ENCODE measurements at regions not wholly inside any gene's neighbourhood (a gene's known extent, or its start where the extent isn't known, plus 50 kb on each side); places are given as distances from the start of the nearest gene placed in this dataset.
A peak's percentile ranks its signal among the peaks of the same experiment; 100 is the strongest.

DNA sequence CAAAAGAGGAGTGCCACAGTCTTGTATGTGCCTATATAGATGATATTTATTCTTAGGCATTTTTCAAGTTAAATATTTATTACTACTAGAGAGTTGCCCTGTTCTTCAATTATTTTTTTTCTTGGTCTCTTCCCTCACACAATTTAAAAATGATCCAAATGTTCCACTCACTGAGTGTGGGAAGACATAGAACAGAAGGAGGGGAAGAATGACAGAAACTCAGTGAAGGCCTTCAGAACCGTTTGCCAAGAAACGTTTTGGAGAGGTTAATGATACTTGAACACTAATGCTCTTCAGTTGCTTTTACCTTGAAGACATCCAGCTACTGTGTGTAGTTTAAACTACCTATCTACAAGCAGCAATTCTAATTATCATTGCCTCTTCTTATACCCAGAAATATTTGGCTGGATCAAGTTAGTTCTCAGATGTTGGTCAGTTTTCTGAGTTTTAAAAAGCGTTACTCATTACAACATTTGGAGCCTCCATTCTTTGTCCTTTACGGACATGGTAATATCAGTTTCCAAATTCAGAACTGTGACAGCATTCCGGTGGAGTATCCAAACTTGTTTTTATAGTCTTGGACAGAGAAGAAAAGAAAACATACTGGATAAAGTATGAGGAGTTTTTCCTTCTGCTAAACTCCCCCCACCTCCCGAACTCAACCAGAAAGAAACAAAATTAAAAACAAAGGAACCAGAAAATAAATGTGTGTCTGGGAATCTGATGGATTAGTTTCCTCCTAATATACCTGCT lies 389.7 kb downstream of the SPRY1 start:
- no peaks in the 10 kb centered on the region for H3K36me3 ChIP-seq (ENCODE audit: control insufficient read depth, insufficient read depth, low read length)
- DNase-seq, result peak; percentile 93
- peak overlapping the region; percentile 95 for H3K27ac ChIP-seq (ENCODE audit: low read length)
- H3K4me1 ChIP-seq (ENCODE audit: control insufficient read depth, insufficient read depth, low read length), result peaks cover 23% of the 10 kb centered on the region
- 60% methylated on average over 1 of the region's 6 CpGs for WGBS (ENCODE audit: insufficient coverage)
- no peaks in the 10 kb centered on the region for H3K9me3 ChIP-seq (replicated peaks; ENCODE audit: control insufficient read depth, low read depth, low read length)
- no peak overlapping the region for H3K4me3 ChIP-seq (ENCODE audit: low read length)
- H3K27me3 ChIP-seq (ENCODE audit: control insufficient read depth, insufficient read depth, low read length), result no peaks in the 10 kb centered on the region

DNA sequence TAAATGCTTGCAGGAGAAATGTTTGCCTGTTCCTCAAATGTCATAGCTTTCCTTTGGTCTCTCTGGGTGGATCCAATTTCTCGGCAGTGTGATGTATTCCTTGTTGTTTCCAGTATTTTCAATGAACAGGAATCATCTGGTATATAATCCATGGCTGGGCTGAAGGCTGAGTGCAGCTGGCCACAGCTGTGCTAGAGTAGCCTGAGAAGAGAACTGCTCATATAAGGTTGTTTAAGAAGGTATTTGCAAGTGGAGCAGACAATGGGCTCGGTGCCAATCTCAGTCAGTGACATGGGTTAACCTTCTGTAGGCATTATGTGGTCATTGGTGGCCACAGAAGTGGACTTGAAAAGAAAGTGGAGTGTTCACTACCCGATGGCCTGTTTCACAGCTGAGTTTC lies 390.3 kb downstream of the SPRY1 start:
- no peak overlapping the region for H3K4me3 ChIP-seq (ENCODE audit: low read length)
- no peaks in the 10 kb centered on the region for H3K27me3 ChIP-seq (ENCODE audit: control insufficient read depth, insufficient read depth, low read length)
- WGBS (ENCODE audit: insufficient coverage), result no CpG with 5 or more reads among the region's 3 CpGs
- H3K4me1 ChIP-seq (ENCODE audit: control insufficient read depth, insufficient read depth, low read length), result peaks cover 23% of the 10 kb centered on the region
- H3K9me3 ChIP-seq (replicated peaks; ENCODE audit: control insufficient read depth, low read depth, low read length), result no peaks in the 10 kb centered on the region
- peak overlapping the region; percentile 95 for H3K27ac ChIP-seq (ENCODE audit: low read length)
- H3K36me3 ChIP-seq (ENCODE audit: control insufficient read depth, insufficient read depth, low read length), result no peaks in the 10 kb centered on the region
- peak; percentile 97 for DNase-seq

DNA sequence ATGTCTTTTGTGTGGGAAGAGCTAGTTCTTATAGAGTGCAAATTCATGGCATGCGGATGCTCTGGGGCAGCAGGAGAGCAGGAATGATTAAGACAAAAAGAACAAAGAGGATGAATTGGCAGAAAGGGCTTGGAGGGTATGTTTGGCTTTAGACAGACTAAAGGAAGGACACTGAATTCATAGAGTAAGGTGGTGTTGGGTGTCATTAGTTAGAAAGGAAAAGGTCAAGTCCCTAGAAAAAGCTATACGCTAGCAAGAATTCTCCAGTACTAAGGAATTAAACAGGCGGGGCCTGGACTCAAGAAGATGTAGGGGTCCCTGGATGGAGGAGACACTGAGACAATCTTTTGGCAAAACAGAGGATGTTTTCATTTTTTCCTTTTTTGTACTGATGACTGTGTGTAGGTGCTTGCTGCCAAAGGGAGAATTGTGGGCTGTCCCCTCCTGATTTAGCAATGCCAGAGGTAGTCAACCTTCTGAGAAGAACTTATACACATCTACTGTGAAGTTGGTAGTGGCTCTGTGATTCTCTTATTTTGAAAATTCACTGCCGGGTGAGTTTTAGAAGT lies 391.0 kb downstream of the SPRY1 start:
- WGBS (ENCODE audit: insufficient coverage), result 63% methylated on average over 1 of the region's 4 CpGs
- H3K27ac ChIP-seq (ENCODE audit: low read length), result peak overlapping the region; percentile 95
- no peaks in the 10 kb centered on the region for H3K9me3 ChIP-seq (replicated peaks; ENCODE audit: control insufficient read depth, low read depth, low read length)
- H3K27me3 ChIP-seq (ENCODE audit: control insufficient read depth, insufficient read depth, low read length), result no peaks in the 10 kb centered on the region
- H3K4me3 ChIP-seq (ENCODE audit: low read length), result no peak overlapping the region
- peaks cover 23% of the 10 kb centered on the region for H3K4me1 ChIP-seq (ENCODE audit: control insufficient read depth, insufficient read depth, low read length)
- peak; percentile 85 for DNase-seq
- H3K36me3 ChIP-seq (ENCODE audit: control insufficient read depth, insufficient read depth, low read length), result no peaks in the 10 kb centered on the region

DNA sequence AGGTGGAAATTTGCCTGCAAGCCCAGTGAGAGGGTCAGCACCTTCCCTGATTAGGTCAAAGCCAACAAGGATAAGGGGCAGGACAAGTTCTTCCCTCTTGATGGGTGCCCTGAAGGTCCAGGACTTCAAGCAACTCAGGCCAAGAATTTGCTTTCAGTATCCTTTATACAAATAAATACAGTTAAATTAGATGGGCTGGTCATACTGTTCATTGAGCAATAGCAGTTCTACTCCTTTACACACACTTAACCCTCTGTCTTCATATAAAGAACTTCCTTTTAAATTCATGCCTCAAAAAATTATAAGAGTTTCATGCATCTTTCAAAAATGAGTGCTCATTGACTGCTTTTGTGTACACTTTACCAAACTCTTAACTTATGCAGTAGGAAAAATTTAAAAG lies 392.0 kb downstream of the SPRY1 start:
- no peaks in the 10 kb centered on the region for H3K27me3 ChIP-seq (ENCODE audit: control insufficient read depth, insufficient read depth, low read length)
- peak; percentile 22 for DNase-seq
- peaks cover 21% of the 10 kb centered on the region for H3K4me1 ChIP-seq (ENCODE audit: control insufficient read depth, insufficient read depth, low read length)
- no peaks in the 10 kb centered on the region for H3K36me3 ChIP-seq (ENCODE audit: control insufficient read depth, insufficient read depth, low read length)
- no peaks in the 10 kb centered on the region for H3K9me3 ChIP-seq (replicated peaks; ENCODE audit: control insufficient read depth, low read depth, low read length)
- no peak overlapping the region for H3K4me3 ChIP-seq (ENCODE audit: low read length)
- H3K27ac ChIP-seq (ENCODE audit: low read length), result peak overlapping the region; percentile 95

DNA sequence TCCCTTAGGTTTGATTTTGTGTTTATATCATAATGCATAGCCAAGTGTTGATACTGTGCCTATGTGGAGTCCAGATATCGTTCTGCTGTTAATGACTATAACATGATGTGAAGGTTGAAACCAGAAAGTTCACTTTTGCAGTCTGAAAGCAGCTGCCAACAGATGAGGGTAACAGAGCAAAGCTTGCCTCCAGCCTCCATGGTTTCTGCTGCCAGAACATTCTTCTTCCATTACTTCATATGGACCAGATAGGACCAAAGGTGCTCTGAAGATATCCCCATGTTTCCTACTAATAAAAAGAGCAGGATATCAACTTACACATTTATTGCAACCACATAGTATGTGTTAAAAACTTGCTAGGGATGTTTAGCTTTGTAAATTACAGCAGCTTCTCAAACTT lies 394.1 kb downstream of the SPRY1 start:
- WGBS (ENCODE audit: insufficient coverage), result 33% methylated on average over 1 of the region's 1 CpG
- H3K27ac ChIP-seq (ENCODE audit: low read length), result no peak overlapping the region
- DNase-seq, result peak; percentile 77

DNA sequence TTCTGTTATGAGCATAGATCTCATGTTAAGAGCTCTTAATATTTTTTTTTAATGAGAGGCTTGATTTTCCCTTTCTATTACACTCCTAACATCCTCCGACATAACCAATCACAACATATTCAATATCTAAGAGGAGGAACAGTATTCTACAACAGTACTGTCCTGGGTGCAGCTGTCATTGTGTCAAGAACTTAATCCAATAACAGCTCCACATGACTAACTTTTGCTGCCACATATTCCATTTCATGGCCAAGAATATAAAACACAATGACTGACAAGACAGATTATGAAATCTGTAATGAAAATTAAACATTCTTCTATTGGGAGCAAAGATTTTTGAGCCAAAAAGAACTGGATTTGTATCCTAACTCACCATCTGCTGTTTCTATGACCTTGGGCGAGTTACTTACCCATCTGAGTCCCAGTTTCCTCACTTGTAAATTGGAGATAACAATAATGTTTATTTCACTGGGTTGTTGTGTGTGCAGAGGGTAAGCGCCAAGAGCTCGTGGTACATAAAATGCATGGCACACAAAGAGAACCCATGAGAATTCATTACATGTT lies 405.6 kb downstream of the SPRY1 start:
- Histone ChIP-seq H3K27me3 (ENCODE audit: control insufficient read depth, insufficient read depth, low read length) (no peaks in the 10 kb centered on the region), H3K36me3 (ENCODE audit: control insufficient read depth, insufficient read depth, low read length) (no peaks in the 10 kb centered on the region), H3K4me1 (ENCODE audit: control insufficient read depth, insufficient read depth, low read length) (peaks cover 8% of the 10 kb centered on the region), H3K9me3 (replicated peaks; ENCODE audit: control insufficient read depth, low read depth, low read length) (peaks cover 13% of the 10 kb centered on the region), H3K4me3 (ENCODE audit: low read length) (no peak overlapping the region), H3K27ac (ENCODE audit: low read length) (no peak overlapping the region)
- no peak for DNase-seq
- WGBS (ENCODE audit: insufficient coverage), result no CpG with 5 or more reads among the region's 4 CpGs

More for the DNA sequence above, 394.1 kb downstream of the SPRY1 start:
- Histone ChIP-seq H3K4me3 (ENCODE audit: low read length) (no peak overlapping the region), H3K4me1 (ENCODE audit: control insufficient read depth, insufficient read depth, low read length) (peaks cover 15% of the 10 kb centered on the region), H3K27me3 (ENCODE audit: control insufficient read depth, insufficient read depth, low read length) (no peaks in the 10 kb centered on the region), H3K9me3 (replicated peaks; ENCODE audit: control insufficient read depth, low read depth, low read length) (peaks cover 2% of the 10 kb centered on the region), H3K36me3 (ENCODE audit: control insufficient read depth, insufficient read depth, low read length) (no peaks in the 10 kb centered on the region)

DNA sequence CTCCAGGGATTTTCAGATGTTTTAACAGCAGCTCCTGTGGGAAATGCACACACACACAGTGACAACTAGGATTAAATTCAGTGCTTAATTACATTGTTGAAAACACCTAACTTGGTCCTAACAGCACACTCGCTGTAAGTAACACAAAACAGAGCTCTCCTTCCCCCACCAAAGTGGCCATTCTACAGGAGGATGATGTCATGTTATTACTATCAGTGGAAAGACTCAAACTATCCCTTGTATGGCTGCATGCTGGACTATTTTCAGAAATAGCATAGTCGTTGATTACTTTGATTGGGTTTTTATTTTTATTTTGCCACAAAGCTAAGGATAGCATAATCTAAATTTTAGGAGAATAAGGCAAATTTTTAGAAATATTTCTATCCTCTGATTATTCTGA lies 406.3 kb downstream of the SPRY1 start:
- WGBS (ENCODE audit: insufficient coverage), result no CpG with 5 or more reads among the region's 2 CpGs
- Histone ChIP-seq H3K36me3 (ENCODE audit: control insufficient read depth, insufficient read depth, low read length) (no peaks in the 10 kb centered on the region), H3K9me3 (replicated peaks; ENCODE audit: control insufficient read depth, low read depth, low read length) (peaks cover 6% of the 10 kb centered on the region), H3K4me3 (ENCODE audit: low read length) (no peak overlapping the region), H3K27me3 (ENCODE audit: control insufficient read depth, insufficient read depth, low read length) (no peaks in the 10 kb centered on the region), H3K27ac (ENCODE audit: low read length) (no peak overlapping the region), H3K4me1 (ENCODE audit: control insufficient read depth, insufficient read depth, low read length) (peaks cover 8% of the 10 kb centered on the region)
- no peak for DNase-seq

DNA sequence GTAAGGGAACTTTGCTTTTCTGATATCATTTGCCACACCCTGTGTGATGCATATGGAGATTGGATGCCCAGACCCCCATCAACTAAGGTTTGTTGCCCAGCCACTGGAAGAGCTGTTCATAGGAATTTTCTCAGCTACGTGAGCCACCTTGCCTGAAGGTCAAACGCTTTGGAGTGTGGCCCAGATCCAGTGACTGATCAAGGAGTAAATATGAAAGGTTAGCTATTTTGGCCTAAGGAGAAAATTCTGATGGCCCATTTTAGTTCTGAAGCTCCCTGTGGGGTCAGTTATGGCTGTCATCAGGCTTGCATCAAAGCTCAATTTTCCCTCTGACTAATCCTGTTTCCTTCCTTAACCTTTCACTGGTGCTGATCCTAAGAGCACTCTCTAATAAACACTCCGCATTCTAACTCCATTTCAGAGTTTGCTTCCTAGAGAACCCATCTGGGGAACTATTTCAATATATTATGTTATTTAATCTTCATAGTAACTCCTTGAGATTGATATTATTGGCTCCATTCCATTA lies 407.7 kb downstream of the SPRY1 start:
- 60% methylated on average over 1 of the region's 3 CpGs for WGBS (ENCODE audit: insufficient coverage)
- Histone ChIP-seq H3K27ac (ENCODE audit: low read length) (no peak overlapping the region), H3K9me3 (replicated peaks; ENCODE audit: control insufficient read depth, low read depth, low read length) (no peaks in the 10 kb centered on the region), H3K4me3 (ENCODE audit: low read length) (no peak overlapping the region), H3K36me3 (ENCODE audit: control insufficient read depth, insufficient read depth, low read length) (no peaks in the 10 kb centered on the region), H3K4me1 (ENCODE audit: control insufficient read depth, insufficient read depth, low read length) (peaks cover 8% of the 10 kb centered on the region), H3K27me3 (ENCODE audit: control insufficient read depth, insufficient read depth, low read length) (no peaks in the 10 kb centered on the region)
- no peak for DNase-seq

DNA sequence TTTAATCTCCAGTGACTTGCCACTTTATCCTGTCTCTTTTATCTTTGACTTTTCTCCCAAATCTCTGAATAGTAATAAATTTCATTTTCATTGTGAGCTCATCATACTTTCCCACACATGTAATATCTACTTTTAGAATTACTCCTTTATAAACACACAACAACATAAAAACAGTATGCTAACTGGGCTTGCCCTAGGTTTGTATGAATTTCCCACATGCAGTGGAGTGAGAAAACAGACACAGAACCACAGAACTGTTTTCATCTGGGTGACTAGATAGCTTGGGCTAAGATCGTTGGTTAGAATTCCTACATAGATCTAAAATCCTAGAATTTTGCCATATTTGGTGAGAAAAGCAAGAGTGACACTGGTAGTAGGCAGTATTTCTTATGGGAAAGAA lies 409.5 kb downstream of the SPRY1 start:
- peak overlapping the region; percentile 70 for H3K27ac ChIP-seq (ENCODE audit: low read length)
- peaks cover 8% of the 10 kb centered on the region for H3K4me1 ChIP-seq (ENCODE audit: control insufficient read depth, insufficient read depth, low read length)
- H3K4me3 ChIP-seq (ENCODE audit: low read length), result no peak overlapping the region
- no peaks in the 10 kb centered on the region for H3K36me3 ChIP-seq (ENCODE audit: control insufficient read depth, insufficient read depth, low read length)
- no peaks in the 10 kb centered on the region for H3K27me3 ChIP-seq (ENCODE audit: control insufficient read depth, insufficient read depth, low read length)
- no CpG with 5 or more reads among the region's 1 CpG for WGBS (ENCODE audit: insufficient coverage)
- no peaks in the 10 kb centered on the region for H3K9me3 ChIP-seq (replicated peaks; ENCODE audit: control insufficient read depth, low read depth, low read length)
- DNase-seq, result peak; percentile 78

DNA sequence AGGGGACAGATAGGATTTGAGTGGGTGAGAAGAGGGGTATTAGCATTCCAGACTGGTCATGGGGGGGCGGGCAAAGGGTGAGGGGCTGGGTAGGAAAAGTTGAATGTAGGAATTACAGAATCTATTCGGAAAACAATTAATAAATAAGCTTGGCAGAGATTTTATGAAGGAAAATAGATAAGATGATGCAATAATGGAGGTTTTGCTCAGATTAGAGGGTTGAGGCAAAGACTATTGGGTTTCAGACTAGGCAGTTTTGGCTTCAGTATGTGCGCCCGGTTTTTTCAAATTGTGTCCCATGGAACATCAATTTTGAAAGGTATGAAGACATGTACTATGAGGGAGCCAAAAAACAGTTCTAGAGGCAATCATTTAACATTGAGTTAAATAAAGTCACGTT lies 410.6 kb downstream of the SPRY1 start:
- Histone ChIP-seq H3K4me1 (ENCODE audit: control insufficient read depth, insufficient read depth, low read length) (peaks cover 12% of the 10 kb centered on the region), H3K9me3 (replicated peaks; ENCODE audit: control insufficient read depth, low read depth, low read length) (no peaks in the 10 kb centered on the region), H3K27ac (ENCODE audit: low read length) (no peak overlapping the region), H3K4me3 (ENCODE audit: low read length) (no peak overlapping the region), H3K36me3 (ENCODE audit: control insufficient read depth, insufficient read depth, low read length) (no peaks in the 10 kb centered on the region), H3K27me3 (ENCODE audit: control insufficient read depth, insufficient read depth, low read length) (no peaks in the 10 kb centered on the region)
- 87% methylated on average over 4 of the region's 5 CpGs for WGBS (ENCODE audit: insufficient coverage)
- DNase-seq, result no peak

All from muscle of leg (tissue), 3 donors.